ENCODE measurements at regions not wholly inside any gene's neighbourhood (a gene's known extent, or its start where the extent isn't known, plus 50 kb on each side); places are given as distances from the start of the nearest gene placed in this dataset.

GRCh38 chr9:12997009-12997408 is 222.2 kb downstream of the LURAP1L start:
- TF ChIP-seq GABPA (IDR thresholded peaks at IDR 0.05; ENCODE audit: low read depth) (no peak), SIN3A (IDR thresholded peaks at IDR 0.05; ENCODE audit: borderline replicate concordance, low read depth, low read length) (no peak), TCF12 (IDR thresholded peaks at IDR 0.05) (no peak), CTCF (IDR thresholded peaks at IDR 0.05) (no peak), POLR2AphosphoS5 (IDR thresholded peaks at IDR 0.05; ENCODE audit: low read depth, low read length) (no peak), ZBTB33 (IDR thresholded peaks at IDR 0.05; ENCODE audit: borderline replicate concordance, low read depth) (no peak), TAF1 (IDR thresholded peaks at IDR 0.05; ENCODE audit: borderline replicate concordance, low read depth, low read length) (no peak), RFX5 (IDR thresholded peaks at IDR 0.05; ENCODE audit: low read length) (no peak), FOXM1 (IDR thresholded peaks at IDR 0.05; ENCODE audit: low read depth) (no peak), TEAD4 (IDR thresholded peaks at IDR 0.05; ENCODE audit: borderline replicate concordance, insufficient read depth) (no peak)
